Ishikawa (cell line): ENCODE measurements at regions not wholly inside any gene's neighbourhood (a gene's known extent, or its start where the extent isn't known, plus 50 kb on each side); places are given as distances from the start of the nearest gene placed in this dataset.

Experiments used
- EP300 ChIP-seq: IDR thresholded peaks from 2 replicates; pipeline ENCODE4 v1.6.1; 2012; ENCODE audit warnings: borderline replicate concordance
- TEAD4 ChIP-seq: IDR thresholded peaks from 2 replicates; pipeline ENCODE4 v1.6.1; 2012
- TF ChIP-seq, protein P1 (sequence below): IDR thresholded peaks from 2 replicates; pipeline ENCODE4 v1.6.1; 2012; ENCODE audit warnings: low read depth, mild to moderate bottlenecking
- TF ChIP-seq, protein P2 (sequence below): IDR thresholded peaks from 2 replicates; pipeline ENCODE4 v1.6.1; 2012

GRCh38 chr10:83617172-83617571 lies 522.1 kb upstream of the GHITM start:
- no peak for TF ChIP-seq EP300
- TF ChIP-seq, protein P1, sequence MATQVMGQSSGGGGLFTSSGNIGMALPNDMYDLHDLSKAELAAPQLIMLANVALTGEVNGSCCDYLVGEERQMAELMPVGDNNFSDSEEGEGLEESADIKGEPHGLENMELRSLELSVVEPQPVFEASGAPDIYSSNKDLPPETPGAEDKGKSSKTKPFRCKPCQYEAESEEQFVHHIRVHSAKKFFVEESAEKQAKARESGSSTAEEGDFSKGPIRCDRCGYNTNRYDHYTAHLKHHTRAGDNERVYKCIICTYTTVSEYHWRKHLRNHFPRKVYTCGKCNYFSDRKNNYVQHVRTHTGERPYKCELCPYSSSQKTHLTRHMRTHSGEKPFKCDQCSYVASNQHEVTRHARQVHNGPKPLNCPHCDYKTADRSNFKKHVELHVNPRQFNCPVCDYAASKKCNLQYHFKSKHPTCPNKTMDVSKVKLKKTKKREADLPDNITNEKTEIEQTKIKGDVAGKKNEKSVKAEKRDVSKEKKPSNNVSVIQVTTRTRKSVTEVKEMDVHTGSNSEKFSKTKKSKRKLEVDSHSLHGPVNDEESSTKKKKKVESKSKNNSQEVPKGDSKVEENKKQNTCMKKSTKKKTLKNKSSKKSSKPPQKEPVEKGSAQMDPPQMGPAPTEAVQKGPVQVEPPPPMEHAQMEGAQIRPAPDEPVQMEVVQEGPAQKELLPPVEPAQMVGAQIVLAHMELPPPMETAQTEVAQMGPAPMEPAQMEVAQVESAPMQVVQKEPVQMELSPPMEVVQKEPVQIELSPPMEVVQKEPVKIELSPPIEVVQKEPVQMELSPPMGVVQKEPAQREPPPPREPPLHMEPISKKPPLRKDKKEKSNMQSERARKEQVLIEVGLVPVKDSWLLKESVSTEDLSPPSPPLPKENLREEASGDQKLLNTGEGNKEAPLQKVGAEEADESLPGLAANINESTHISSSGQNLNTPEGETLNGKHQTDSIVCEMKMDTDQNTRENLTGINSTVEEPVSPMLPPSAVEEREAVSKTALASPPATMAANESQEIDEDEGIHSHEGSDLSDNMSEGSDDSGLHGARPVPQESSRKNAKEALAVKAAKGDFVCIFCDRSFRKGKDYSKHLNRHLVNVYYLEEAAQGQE: no peak
- TF ChIP-seq, protein P2, sequence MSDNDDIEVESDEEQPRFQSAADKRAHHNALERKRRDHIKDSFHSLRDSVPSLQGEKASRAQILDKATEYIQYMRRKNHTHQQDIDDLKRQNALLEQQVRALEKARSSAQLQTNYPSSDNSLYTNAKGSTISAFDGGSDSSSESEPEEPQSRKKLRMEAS: no peak
- TF ChIP-seq TEAD4: no peak
